NK-92 (cell line): ENCODE measurements at regions not wholly inside any gene's neighbourhood (a gene's known extent, or its start where the extent isn't known, plus 50 kb on each side); places are given as distances from the start of the nearest gene placed in this dataset.

Source experiments
- DNase-seq: peaks from one replicate; lab custom pipeline; 2025; ENCODE audit not compliant: unreplicated experiment; lab: John Stamatoyannopoulos, UW

DNA sequence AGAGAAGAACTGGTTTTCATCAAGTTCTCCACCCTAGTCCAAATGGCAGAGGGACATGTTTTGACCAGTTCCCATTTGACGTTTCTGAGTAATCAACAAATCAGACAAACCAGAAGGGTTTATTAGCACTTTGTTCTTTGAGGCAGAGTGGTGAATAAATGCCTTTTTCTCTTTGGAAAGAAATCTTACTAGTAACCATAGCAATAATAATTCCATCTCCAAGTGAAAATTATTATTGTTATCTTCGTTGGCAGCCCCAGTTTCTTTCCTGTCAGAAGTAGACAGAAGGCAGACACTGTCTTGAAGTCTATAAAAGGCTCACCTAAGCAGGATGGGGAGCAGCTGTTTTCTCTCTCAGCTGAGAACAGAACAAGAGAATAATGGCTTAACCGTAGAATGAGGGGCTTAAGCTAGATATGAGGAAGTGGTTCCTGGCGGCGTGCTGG is 391.6 kb downstream of the PBX1 start:
- no peak for DNase-seq

DNA sequence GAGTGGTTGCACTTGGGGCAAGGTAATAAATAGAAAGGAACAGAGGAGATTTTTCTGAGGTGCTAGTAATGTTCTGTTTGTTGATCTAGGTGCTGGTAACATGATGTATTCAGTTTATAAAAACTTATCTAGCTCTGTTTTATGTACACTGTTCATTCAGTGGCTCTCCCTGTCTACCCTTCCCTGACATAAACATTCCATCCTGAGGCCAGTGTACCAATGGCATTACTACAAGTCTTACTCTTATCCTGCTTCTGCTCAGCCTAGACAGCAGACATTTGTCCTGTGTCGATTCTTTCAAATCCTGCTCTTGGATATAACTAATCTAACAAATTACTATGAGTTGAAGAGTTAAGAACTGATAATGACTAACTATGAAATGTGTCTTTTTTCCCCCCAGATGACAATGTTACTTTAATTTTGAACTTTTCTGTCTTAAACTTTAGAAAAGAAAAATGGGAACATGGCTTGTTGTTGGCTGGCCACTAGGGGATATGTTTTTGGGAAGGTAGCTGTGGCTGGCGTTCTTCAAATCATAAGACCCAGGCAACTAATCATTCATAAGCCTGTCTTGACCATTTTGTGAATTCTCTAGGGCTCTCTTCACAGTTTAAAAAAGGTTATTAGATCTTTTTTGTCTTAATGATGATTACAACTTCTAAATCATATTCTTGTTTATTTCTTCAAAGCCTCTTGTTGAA is 390.9 kb downstream of the PBX1 start:
- DNase-seq: no peak

GRCh38 chr1:164948101-164948500 is 389.1 kb downstream of the PBX1 start:
- DNase-seq: no peak

DNA sequence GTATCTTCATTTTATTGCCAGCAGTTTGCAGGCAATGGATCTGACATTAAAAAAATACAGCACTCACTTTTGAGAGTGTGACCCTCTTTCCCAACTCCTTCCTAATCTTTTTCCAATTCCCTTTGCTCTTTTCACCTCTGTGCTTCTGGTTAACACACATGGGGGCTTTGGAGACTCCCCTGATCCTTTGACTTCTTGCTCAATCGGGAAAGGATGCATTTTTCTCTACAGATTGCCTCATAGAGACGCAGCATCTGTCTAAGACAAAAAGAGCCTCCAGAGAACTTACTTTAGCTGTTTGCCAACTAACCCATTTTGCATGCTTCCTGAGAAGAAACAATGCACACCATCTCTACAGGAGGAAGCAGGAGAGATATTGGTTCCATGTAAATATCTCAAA is 378.3 kb downstream of the PBX1 start:
- no peak for DNase-seq

- DNase-seq: no peak
These were observed 373.6 kb downstream of the PBX1 start for GRCh38 chr1:164932580-164932979.

GRCh38 chr1:164930833-164931232 is 371.8 kb downstream of the PBX1 start:
- DNase-seq: no peak

DNA sequence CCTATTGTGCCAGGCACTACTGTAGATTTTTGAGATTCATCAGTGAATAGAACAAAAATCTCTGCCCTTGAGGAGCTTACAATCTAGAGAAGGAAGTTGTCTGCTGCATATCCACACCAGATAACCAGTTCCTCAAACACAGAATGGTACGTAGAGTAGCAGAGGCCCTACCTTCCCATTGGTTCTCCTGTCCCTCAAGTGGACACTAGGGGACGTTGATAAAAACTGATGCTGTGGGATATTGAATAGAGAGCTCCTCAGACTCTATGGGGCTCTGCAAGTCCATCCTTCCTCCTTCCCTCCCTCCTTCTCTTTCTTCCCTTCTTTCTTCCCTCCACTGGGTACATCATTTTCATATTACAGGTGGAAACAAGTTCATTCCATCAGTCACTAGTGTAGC is 371.3 kb downstream of the PBX1 start:
- no peak for DNase-seq

DNA sequence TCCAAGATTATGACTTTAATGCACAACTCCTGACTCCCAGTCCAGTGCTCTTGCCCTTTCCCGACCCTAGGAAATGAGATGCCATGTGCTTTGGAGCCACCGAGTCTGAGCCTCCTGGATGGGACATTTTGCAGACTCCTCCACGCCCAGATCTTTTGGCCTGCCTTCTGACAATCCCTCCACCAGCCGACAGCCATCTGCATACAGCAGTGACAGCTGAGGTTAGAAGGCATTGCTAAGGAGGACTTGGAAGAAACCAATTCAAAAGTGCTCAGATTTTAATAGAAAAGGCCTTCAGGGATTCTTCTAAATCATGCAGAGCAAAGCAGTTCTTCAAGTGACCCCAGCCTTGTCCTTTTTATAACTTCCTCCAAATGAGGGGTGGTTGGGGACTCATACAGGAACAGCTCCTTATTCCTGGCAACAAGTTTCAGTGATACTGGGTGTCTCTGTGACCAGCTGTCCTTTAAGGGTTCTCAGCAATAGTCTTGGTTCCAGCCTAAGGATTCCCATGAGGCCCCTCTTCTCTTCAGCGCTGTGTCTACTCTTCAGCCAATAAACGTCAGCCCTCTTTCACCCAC is 369.3 kb downstream of the PBX1 start:
- no peak for DNase-seq

- no peak for DNase-seq
These were observed 367.1 kb downstream of the PBX1 start for GRCh38 chr1:164926107-164926506.

DNA sequence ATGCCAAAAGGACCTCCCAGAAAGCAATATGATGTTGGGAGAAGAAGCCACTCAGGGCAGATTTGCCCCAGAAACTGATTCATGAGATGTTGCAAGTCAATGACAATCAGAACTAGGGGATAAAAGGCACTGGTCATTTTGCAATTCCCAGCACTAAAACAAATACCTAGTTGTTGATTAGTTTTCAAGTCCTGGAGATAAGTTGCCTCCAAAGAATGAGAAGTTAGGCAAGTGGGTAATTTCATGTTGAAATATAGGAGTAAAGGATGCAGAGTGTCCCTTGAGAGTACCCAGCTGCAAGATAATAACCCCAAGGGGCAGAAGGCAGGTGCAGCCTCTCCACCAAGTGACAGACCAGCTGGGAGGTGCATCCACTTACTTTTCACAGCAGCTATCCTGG is 363.6 kb downstream of the PBX1 start:
- DNase-seq: no peak

DNA sequence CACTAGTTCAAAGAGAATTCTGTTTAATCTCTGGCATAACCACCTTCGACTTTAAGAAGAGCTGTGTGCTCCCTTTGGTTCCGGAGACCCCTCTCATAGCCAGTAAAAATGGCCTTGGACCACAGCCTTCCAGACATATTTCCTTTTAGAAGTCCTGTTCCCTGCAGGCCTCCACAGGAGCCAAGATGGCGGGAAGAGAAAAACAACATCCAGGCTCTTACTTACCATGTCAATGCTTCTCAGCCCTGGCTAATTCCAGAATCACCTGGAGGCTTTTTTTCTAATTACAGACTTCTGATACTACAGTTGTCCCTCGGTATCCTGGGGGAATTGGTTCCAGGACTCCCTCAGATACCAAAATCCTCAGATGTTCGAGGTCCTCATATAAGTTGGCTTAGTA is 362.5 kb downstream of the PBX1 start:
- no peak for DNase-seq

DNA sequence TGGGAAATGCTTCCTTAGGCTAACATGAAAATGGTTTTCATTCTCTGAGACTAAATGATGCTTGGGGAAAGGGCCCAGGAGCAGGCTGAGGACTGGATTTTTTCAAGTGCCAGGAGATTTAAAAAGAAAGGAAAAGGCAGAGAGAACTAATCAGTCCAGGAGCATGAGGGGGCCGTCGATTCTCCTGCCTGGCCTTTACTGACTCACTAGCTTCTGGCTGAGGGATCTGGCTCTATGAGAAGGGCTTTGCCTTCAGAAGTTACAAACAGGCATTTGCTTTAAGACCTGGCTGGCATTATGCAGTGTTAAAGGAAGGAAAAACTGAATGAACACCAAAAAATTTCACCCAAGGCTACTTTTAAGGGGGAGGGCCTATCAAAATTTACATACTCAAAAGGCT is 359.2 kb downstream of the PBX1 start:
- no peak for DNase-seq

DNA sequence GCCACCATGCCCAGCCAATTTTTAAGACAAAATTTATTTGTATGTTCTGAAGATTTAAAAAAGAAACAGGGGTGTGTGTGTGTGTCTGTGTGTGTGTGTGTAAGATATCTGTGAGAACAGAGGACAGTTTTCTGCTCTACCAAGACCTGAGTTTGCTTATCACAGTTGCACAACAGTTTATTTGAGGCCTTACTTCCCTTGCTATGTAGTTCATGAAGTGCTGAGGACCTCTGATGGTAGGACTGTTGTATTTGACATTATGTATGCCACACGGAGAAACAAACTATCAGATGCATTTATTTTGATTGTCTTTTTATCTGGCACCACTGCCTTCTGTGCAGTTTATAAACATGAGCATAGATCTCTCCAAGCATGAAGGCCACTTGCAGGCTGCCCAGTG is 355.2 kb downstream of the PBX1 start:
- DNase-seq: no peak

GRCh38 chr1:164912290-164912689 is 353.3 kb downstream of the PBX1 start:
- no peak for DNase-seq

DNA sequence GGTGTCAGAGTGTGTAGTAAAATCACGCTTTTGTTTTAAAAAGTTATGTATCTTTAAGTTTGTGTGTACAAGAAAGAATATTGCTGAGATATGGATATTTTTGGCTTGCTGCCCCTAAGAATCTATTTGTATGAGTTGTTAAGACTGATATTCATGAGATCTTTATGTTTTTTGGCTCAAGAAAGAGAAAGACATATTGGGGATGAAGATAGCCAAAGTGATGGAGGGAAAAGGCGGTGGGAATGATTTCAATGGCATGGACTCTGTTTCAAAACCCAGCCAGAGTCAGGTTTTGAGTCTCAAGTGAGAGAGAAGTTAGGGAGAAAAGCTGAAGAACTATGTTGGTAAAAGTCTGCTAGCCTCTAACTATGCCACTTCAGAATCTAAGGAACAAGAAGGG is 351.7 kb downstream of the PBX1 start:
- DNase-seq: no peak

GRCh38 chr1:164907666-164908065 is 348.7 kb downstream of the PBX1 start:
- DNase-seq: no peak

DNA sequence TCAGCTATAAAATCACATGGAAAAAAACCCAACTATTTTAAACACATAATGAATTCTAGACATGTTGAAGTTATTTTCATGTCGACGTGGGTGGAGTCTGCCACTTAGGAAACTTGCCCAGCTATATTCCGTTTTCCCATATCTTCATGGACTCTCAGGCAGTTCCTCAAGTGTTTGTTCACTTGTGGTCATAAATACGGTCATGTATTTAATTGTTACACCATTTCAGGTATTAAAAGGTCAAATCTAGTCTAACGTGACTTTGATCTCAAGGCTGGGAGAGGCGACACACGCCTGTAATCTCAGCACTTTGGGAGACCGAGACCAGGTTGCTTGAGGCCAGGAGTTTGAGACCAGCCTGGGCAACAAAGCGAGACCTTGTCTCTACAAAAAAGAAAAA is 346.9 kb downstream of the PBX1 start:
- DNase-seq: no peak

DNA sequence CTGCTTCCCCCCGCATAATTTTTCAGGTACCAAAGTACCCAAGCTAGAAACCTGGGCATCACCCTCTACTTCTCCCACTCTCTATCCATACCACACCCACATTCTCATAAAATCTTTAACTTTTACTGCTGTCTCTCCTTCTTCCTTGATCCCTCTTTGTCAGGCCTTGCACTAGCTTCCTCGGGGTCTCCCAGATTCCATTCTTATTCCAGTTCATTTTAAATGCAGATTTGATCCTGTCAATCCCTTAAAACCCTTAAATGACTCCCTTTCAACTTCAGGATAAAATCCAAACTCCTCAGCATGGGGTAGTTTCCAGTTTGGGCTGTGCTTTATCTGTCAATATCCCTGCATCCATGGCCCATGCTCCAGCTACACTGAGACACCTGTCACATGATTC is 343.5 kb downstream of the PBX1 start:
- DNase-seq: no peak
